ENCODE measurements at regions not wholly inside any gene's neighbourhood (a gene's known extent, or its start where the extent isn't known, plus 50 kb on each side); places are given as distances from the start of the nearest gene placed in this dataset.

GRCh38 chr1:78224246-78224785 is 178.6 kb downstream of the GIPC2 start:
- Histone ChIP-seq H3K9me3 (ENCODE audit: control insufficient read depth, insufficient read depth, low read length) (no peaks in the 10 kb centered on the region), H3K27me3 (ENCODE audit: control insufficient read depth, insufficient read depth, low read length) (no peaks in the 10 kb centered on the region), H3K36me3 (ENCODE audit: control insufficient read depth, insufficient read depth, low read length) (no peaks in the 10 kb centered on the region), H3K4me3 (ENCODE audit: low read length) (no peak overlapping the region), H3K27ac (ENCODE audit: low read length) (no peak overlapping the region), H3K4me1 (ENCODE audit: control insufficient read depth, insufficient read depth, low read length) (no peaks in the 10 kb centered on the region)
- no peaks in the 10 kb centered on the region for H3K4me1 Mint-ChIP-seq
- no peaks in the 10 kb centered on the region for H3K36me3 Mint-ChIP-seq
- no peak overlapping the region for H3K4me3 Mint-ChIP-seq
- no peak overlapping the region for H3K27ac Mint-ChIP-seq
- TF ChIP-seq CTCF (IDR thresholded peaks at IDR 0.05): no peak
- peaks cover 0 to 2% of the 10 kb centered on the region in 2 donors for H3K27me3 Mint-ChIP-seq (ENCODE audit: low read depth in 2 of 2)
- H3K9me3 Mint-ChIP-seq: peaks cover 8 to 9% of the 10 kb centered on the region in 2 donors
- DNase-seq (no peak), ATAC-seq (no peak)
- intact Hi-C loops (cut with micrococcal nuclease): no loop called here

GRCh38 chr1:78224861-78225552 is 179.2 kb downstream of the GIPC2 start:
- H3K4me3 ChIP-seq (ENCODE audit: low read length): no peak overlapping the region
- 48% methylated on average over 3 of the region's 3 CpGs for WGBS (ENCODE audit: insufficient coverage)
- no peak for DNase-seq
- H3K27ac ChIP-seq (ENCODE audit: low read length): no peak overlapping the region
- Mint-ChIP-seq H3K27me3 (ENCODE audit: low read depth in 2 of 2) (peaks cover 0 to 2% of the 10 kb centered on the region in 2 donors), H3K4me3 (no peak overlapping the region), H3K9me3 (peaks cover 8 to 9% of the 10 kb centered on the region in 2 donors), H3K36me3 (no peaks in the 10 kb centered on the region), H3K27ac (no peak overlapping the region), H3K4me1 (no peaks in the 10 kb centered on the region)
- H3K27me3 ChIP-seq (ENCODE audit: control insufficient read depth, insufficient read depth, low read length): no peaks in the 10 kb centered on the region
- no peaks in the 10 kb centered on the region for H3K4me1 ChIP-seq (ENCODE audit: control insufficient read depth, insufficient read depth, low read length)
- intact Hi-C loops (cut with micrococcal nuclease): no loop called here
- no peaks in the 10 kb centered on the region for H3K9me3 ChIP-seq (ENCODE audit: control insufficient read depth, insufficient read depth, low read length)
- no peak for ATAC-seq
- no peaks in the 10 kb centered on the region for H3K36me3 ChIP-seq (ENCODE audit: control insufficient read depth, insufficient read depth, low read length)
- TF ChIP-seq CTCF (IDR thresholded peaks at IDR 0.05): no peak

- Mint-ChIP-seq H3K9me3 (peaks cover under 1 to 4% of the 10 kb centered on the region in 2 donors), H3K4me1 (no peaks in the 10 kb centered on the region), H3K27ac (no peak overlapping the region), H3K4me3 (no peak overlapping the region), H3K36me3 (no peaks in the 10 kb centered on the region), H3K27me3 (ENCODE audit: low read depth in 2 of 2) (peaks cover 0 to under 1% of the 10 kb centered on the region in 2 donors)
- Histone ChIP-seq H3K4me1 (ENCODE audit: control insufficient read depth, insufficient read depth, low read length) (no peaks in the 10 kb centered on the region), H3K27ac (ENCODE audit: low read length) (no peak overlapping the region), H3K4me3 (ENCODE audit: low read length) (no peak overlapping the region), H3K27me3 (ENCODE audit: control insufficient read depth, insufficient read depth, low read length) (no peaks in the 10 kb centered on the region), H3K36me3 (ENCODE audit: control insufficient read depth, insufficient read depth, low read length) (no peaks in the 10 kb centered on the region), H3K9me3 (ENCODE audit: control insufficient read depth, insufficient read depth, low read length) (no peaks in the 10 kb centered on the region)
- no peak for TF ChIP-seq CTCF (IDR thresholded peaks at IDR 0.05)
- 86% methylated on average over 3 of the region's 3 CpGs for WGBS (ENCODE audit: insufficient coverage)
- ATAC-seq (no peak), DNase-seq (no peak)
- intact Hi-C loops (cut with micrococcal nuclease): no loop called here
Measured at GRCh38 chr1:78226784-78227183, 181.0 kb downstream of the GIPC2 start.

Data from natural killer cell (primary cell).